CD14-positive monocyte (primary cell): ENCODE measurements at regions not wholly inside any gene's neighbourhood (a gene's known extent, or its start where the extent isn't known, plus 50 kb on each side); places are given as distances from the start of the nearest gene placed in this dataset.

ENCODE experiments used
- DNase-seq, 3 donors: peaks; one replicate each; pipeline ENCODE4 v3.0.0-alpha.2; 2011 to 2022
- H2AFZ ChIP-seq: 2 replicates; pipeline ENCODE4 v1.6.0; 2012; ENCODE audit warnings: mild to moderate bottlenecking, low read depth, low read length, inconsistent platforms; ENCODE audit not compliant: insufficient read depth, poor library complexity, severe bottlenecking
- H3K27ac ChIP-seq, 2 donors: 1 replicate in 1 of 2; 2 replicates in 1 of 2; pipeline ENCODE4 v1.5.1; 2012 to 2013; ENCODE audit warnings: low read length in 2 of 2, control low read depth in 1 of 2, inconsistent platforms in 1 of 2, low read depth in 1 of 2, mild to moderate bottlenecking in 1 of 2
- H3K27me3 ChIP-seq, 2 donors: one replicate each; pipeline versions ENCODE4 v1.6.0 to v1.6.1; 2011 to 2013; ENCODE audit warnings: low read length in 2 of 2; ENCODE audit not compliant: control insufficient read depth in 2 of 2, insufficient read depth in 2 of 2
- H3K36me3 ChIP-seq, 2 donors: replicated peaks in 1 of 2; 1 replicate in 1 of 2; 2 replicates in 1 of 2; pipeline versions ENCODE4 v1.5.1 to v1.6.1; 2012 to 2013; ENCODE audit warnings: low read length in 2 of 2, control low read depth in 1 of 2, inconsistent platforms in 1 of 2, mild to moderate bottlenecking in 1 of 2; ENCODE audit not compliant: insufficient read depth in 2 of 2, control insufficient read depth in 1 of 2
- H3K4me1 ChIP-seq, 2 donors: 1 replicate in 1 of 2; 2 replicates in 1 of 2; pipeline versions ENCODE4 v1.5.1 to v1.6.1; 2012 to 2013; ENCODE audit warnings: low read length in 2 of 2, control low read depth in 1 of 2, inconsistent platforms in 1 of 2, mild to moderate bottlenecking in 1 of 2, moderate library complexity in 1 of 2; ENCODE audit not compliant: insufficient read depth in 2 of 2, control insufficient read depth in 1 of 2
- H3K4me2 ChIP-seq: replicated peaks from 2 replicates; pipeline ENCODE3; 2012; ENCODE audit warnings: low read length, moderate library complexity, mild to moderate bottlenecking; ENCODE audit not compliant: poor library complexity, severe bottlenecking; ENCODE audit errors: extremely low read depth
- H3K4me3 ChIP-seq, 3 experiments: fragments of 200-600 bp in 1 of 3; sonication (generic) in 1 of 3; replicated peaks in 1 of 3; 1 replicate in 2 of 3; 2 replicates in 1 of 3; pipeline ENCODE4 v1.5.1; 2011 to 2013; ENCODE audit warnings: low read length in 3 of 3, mild to moderate bottlenecking in 3 of 3, control low read depth in 2 of 3, low read depth in 2 of 3, inconsistent platforms in 1 of 3, moderate library complexity in 1 of 3
- H3K79me2 ChIP-seq: 2 replicates; pipeline ENCODE4 v1.6.0; 2012; ENCODE audit warnings: mild to moderate bottlenecking, control low read depth, inconsistent platforms, low read length, moderate library complexity; ENCODE audit not compliant: insufficient read depth
- H3K9ac ChIP-seq: 2 replicates; pipeline ENCODE4 v1.6.0; 2017; ENCODE audit warnings: low read length, mild to moderate bottlenecking; ENCODE audit not compliant: insufficient read depth, poor library complexity, severe bottlenecking
- H3K9me3 ChIP-seq, 2 donors: replicated peaks in 1 of 2; 1 replicate in 1 of 2; 2 replicates in 1 of 2; pipeline versions ENCODE4 v1.5.1 to v1.6.1; 2012 to 2013; ENCODE audit warnings: low read length in 2 of 2, control low read depth in 1 of 2; ENCODE audit not compliant: control insufficient read depth in 1 of 2, insufficient read depth in 1 of 2
- H4K20me1 ChIP-seq: 2 replicates; pipeline ENCODE4 v1.6.0; 2012; ENCODE audit warnings: mild to moderate bottlenecking, low read length, control low read depth, moderate library complexity; ENCODE audit not compliant: insufficient read depth
- H3K27ac Mint-ChIP-seq, 7 donors: one replicate each; pipeline ENCODE4 v1.8.0; 2020; ENCODE audit warnings: mild to moderate bottlenecking in 7 of 7, mixed read lengths in 7 of 7, moderate library complexity in 6 of 7, inconsistent platforms in 2 of 7
- H3K27me3 Mint-ChIP-seq, 3 donors: one replicate each; pipeline ENCODE4 v1.8.0; 2021 to 2022; ENCODE audit warnings: low read depth in 3 of 3, mild to moderate bottlenecking in 3 of 3, mixed read lengths in 3 of 3, moderate library complexity in 3 of 3, inconsistent platforms in 1 of 3
- H3K36me3 Mint-ChIP-seq, 2 donors: one replicate each; pipeline ENCODE4 v1.8.0; 2020; ENCODE audit warnings: mixed read lengths in 2 of 2, inconsistent platforms in 1 of 2, mild to moderate bottlenecking in 1 of 2
- H3K4me1 Mint-ChIP-seq: one replicate; pipeline ENCODE4 v1.8.0; 2020; ENCODE audit warnings: mild to moderate bottlenecking, mixed read lengths
- H3K4me3 Mint-ChIP-seq, 2 donors: one replicate each; pipeline ENCODE4 v1.8.0; 2020; ENCODE audit warnings: mild to moderate bottlenecking in 2 of 2, mixed read lengths in 2 of 2, moderate library complexity in 1 of 2
- H3K9me3 Mint-ChIP-seq, 7 donors: one replicate each; pipeline ENCODE4 v1.8.0; 2020 to 2022; ENCODE audit warnings: mixed read lengths in 7 of 7, mild to moderate bottlenecking in 6 of 7, moderate library complexity in 6 of 7, inconsistent platforms in 2 of 7
- CTCF ChIP-seq: fragments of 200-600 bp; IDR thresholded peaks from one replicate; pipeline ENCODE4 v1.8.0; 2022; ENCODE audit warnings: antibody characterized with exemption, mild to moderate bottlenecking
- WGBS: methylation state at CpG from one replicate; pipeline ENCODE4 v1.1.5; 2013; ENCODE audit warnings: missing lambda C conversion rate; ENCODE audit not compliant: insufficient coverage; 5-methylcytosine and 5-hydroxymethylcytosine counted together
- intact Hi-C, 2 donors: fragments of 100-400 bp; cut with micrococcal nuclease; formaldehyde crosslinking; loops; one replicate each; pipeline versions ENCODE4 v1.15.0 to v1.15.1; 2023

- Mint-ChIP-seq H3K27ac (no peak overlapping the region), H3K4me1 (no peaks in the 10 kb centered on the region), H3K36me3 (no peaks in the 10 kb centered on the region), H3K27me3 (no peaks in the 10 kb centered on the region), H3K4me3 (no peak overlapping the region), H3K9me3 (peaks cover 0 to 6% (median 0%) of the 10 kb centered on the region in 7 donors)
- Histone ChIP-seq H3K4me2 (no peak overlapping the region), H2AFZ (no peak overlapping the region), H3K36me3 (no peaks in the 10 kb centered on the region), H3K27me3 (no peaks in the 10 kb centered on the region), H3K9me3 (no peaks in the 10 kb centered on the region), H3K79me2 (no peaks in the 10 kb centered on the region), H3K4me1 (no peaks in the 10 kb centered on the region), H3K4me3 (no peak overlapping the region), H3K9ac (no peak overlapping the region), H3K27ac (no peak overlapping the region), H4K20me1 (no peaks in the 10 kb centered on the region)
- no peak for DNase-seq
- intact Hi-C loops, result no loop called here
- TF ChIP-seq CTCF, result no peak
- no CpG with 5 or more reads among the region's 1 CpG for WGBS
These were observed 703.0 kb upstream of the NUDT12 start for GRCh38 chr5:104265531-104266140.

- WGBS, result 67% methylated on average over 1 of the region's 3 CpGs
These were observed 684.7 kb upstream of the NUDT12 start for GRCh38 chr5:104247260-104247659.

More at GRCh38 chr5:104247260-104247659, 684.7 kb upstream of the NUDT12 start:
- Histone ChIP-seq H2AFZ (no peak overlapping the region), H3K79me2 (no peaks in the 10 kb centered on the region), H3K4me2 (no peak overlapping the region), H3K9ac (no peak overlapping the region), H3K4me1 (no peaks in the 10 kb centered on the region), H3K9me3 (no peaks in the 10 kb centered on the region), H3K36me3 (no peaks in the 10 kb centered on the region), H4K20me1 (no peaks in the 10 kb centered on the region), H3K27ac (no peak overlapping the region), H3K27me3 (no peaks in the 10 kb centered on the region), H3K4me3 (no peak overlapping the region)
- Mint-ChIP-seq H3K36me3 (no peaks in the 10 kb centered on the region), H3K4me1 (no peaks in the 10 kb centered on the region), H3K9me3 (peaks cover 0 to 1% (median 0%) of the 10 kb centered on the region in 7 donors), H3K27me3 (peaks cover 0 to 2% (median 0%) of the 10 kb centered on the region in 3 donors), H3K27ac (no peak overlapping the region), H3K4me3 (no peak overlapping the region)
- no peak for TF ChIP-seq CTCF
- intact Hi-C loops, result no loop called here
- no peak for DNase-seq
